Lower leg skin (tissue), 4 donors: ENCODE measurements at regions not wholly inside any gene's neighbourhood (a gene's known extent, or its start where the extent isn't known, plus 50 kb on each side); places are given as distances from the start of the nearest gene placed in this dataset.
"Not testable (repeated sequence)": the region's sequence is repeated elsewhere in the genome, so short reads cannot be mapped to it uniquely, and the experiment has no call there.

Experiments
- DNase-seq, 2 donors: peaks; one replicate each; pipeline ENCODE4 v3.0.0-alpha.2; 2019; ENCODE audit warnings: low spot score in 2 of 2
- H3K4me3 ChIP-seq: fragments of 200-600 bp; sonication (generic); 2 replicates; pipeline ENCODE4 v1.5.1; 2017; ENCODE audit warnings: mild to moderate bottlenecking, low read depth; ENCODE audit not compliant: poor library complexity, severe bottlenecking
- POLR2A ChIP-seq, 2 donors: fragments of 450-650 bp; IDR thresholded peaks; one replicate each; pipeline ENCODE4 v1.6.1; 2016 to 2017; ENCODE audit warnings: antibody characterized with exemption in 2 of 2, mild to moderate bottlenecking in 1 of 2, moderate library complexity in 1 of 2
- WGBS, 2 donors: methylation state at CpG; one replicate each; pipeline ENCODE4 v1.1.5; 2018; 5-methylcytosine and 5-hydroxymethylcytosine counted together
- intact Hi-C: fragments of 100-400 bp; cut with DNase I; formaldehyde crosslinking; loops from one replicate; pipeline ENCODE4 v1.15.0; 2023; ENCODE audit warnings: low total_unique reads
- TF ChIP-seq, protein P1 (sequence below), 3 donors: fragments of 450-650 bp; IDR thresholded peaks; one replicate each; pipeline ENCODE4 v1.5.1; 2016; ENCODE audit warnings: antibody characterized with exemption in 3 of 3, mild to moderate bottlenecking in 3 of 3, moderate library complexity in 2 of 3

DNA sequence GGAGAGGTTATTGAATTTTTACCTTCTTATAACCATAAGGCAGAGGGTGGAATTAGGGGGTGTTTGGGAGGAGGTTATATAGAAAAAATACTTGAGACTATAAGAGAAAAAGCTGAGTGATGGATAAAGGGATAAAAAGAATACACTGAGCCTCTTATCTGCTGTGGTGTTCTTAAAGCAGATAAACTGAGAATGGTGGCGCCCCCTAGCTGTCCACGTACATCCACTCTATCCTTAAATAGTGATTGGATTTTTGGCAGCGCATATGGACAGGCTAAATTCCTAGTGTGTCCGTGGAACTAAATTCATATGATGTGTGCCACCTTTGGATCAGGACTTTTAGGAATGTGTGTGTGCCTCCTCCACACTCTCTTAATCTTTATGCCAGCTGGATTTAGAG, 121.1 kb downstream of the OXSM start:
- H3K4me3 ChIP-seq: no peak overlapping the region
- no peak for DNase-seq
- TF ChIP-seq, protein P1, sequence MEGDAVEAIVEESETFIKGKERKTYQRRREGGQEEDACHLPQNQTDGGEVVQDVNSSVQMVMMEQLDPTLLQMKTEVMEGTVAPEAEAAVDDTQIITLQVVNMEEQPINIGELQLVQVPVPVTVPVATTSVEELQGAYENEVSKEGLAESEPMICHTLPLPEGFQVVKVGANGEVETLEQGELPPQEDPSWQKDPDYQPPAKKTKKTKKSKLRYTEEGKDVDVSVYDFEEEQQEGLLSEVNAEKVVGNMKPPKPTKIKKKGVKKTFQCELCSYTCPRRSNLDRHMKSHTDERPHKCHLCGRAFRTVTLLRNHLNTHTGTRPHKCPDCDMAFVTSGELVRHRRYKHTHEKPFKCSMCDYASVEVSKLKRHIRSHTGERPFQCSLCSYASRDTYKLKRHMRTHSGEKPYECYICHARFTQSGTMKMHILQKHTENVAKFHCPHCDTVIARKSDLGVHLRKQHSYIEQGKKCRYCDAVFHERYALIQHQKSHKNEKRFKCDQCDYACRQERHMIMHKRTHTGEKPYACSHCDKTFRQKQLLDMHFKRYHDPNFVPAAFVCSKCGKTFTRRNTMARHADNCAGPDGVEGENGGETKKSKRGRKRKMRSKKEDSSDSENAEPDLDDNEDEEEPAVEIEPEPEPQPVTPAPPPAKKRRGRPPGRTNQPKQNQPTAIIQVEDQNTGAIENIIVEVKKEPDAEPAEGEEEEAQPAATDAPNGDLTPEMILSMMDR (IDR thresholded peaks at IDR 0.05): no peak
- TF ChIP-seq POLR2A (IDR thresholded peaks at IDR 0.05): no peak
- WGBS, 2 donors: 74 to 75% methylated on average over 4 of the region's 4 CpGs
- intact Hi-C loops: no loop called here

DNA sequence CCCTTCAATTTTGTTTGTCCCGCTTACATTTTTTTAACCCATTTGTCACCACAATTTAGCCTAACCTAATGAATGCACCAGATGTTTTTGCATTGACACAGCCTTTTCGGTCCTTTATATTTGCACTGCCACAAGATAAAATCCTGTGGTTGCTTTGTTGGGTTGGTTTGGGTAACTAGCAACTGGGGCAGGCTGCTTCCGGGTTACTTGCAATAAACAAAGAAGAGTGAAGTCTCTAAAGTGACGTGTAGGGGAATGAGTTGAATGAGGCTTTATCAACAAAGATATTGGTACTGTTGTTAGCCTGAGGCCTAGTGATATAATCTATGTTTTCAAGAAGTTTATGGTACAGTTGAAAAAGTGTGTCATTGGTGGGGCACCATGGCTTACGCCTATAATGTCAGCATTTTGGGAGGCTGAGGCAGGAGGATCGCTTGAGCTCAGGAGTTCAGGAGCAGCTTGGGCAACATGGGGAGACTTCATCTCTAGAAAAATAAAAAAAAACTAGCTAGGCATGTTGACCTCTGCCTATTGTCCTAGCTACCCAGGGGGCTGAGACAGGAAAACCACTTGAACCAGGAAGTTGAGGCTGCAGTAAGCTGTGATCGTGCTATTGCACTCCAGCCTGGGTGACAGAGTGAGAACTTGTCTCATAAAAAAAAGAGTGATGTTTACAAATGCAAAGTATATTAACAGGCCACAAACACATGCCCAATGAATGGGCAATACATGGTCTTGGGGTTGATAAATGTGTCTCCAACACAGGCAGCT, 121.8 kb downstream of the OXSM start:
- DNase-seq: no peak
- intact Hi-C loops: no loop called here

DNA sequence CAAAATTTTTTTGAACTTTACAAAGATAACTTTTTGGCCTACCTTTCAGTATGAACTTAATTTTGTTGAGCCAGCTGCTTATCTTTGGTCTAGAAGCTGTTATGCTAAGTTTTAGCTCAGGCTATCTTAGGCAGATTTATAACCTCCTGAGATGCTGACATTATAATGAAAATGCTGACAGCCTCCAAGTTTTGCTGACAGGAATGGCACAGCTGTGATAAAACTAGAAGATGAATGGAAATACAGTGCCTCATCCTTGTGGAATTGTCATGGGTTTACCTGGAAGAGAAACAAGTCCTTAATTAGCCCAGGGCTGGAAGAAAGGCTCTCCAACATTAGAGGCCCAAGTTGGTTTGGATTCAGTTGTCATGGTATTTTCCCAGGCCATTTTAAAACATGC, 123.3 kb downstream of the OXSM start:
- H3K4me3 ChIP-seq: no peak overlapping the region
- no peak for DNase-seq
- intact Hi-C loops: no loop called here
- TF ChIP-seq POLR2A (IDR thresholded peaks at IDR 0.05): no peak
- TF ChIP-seq, protein P1 (IDR thresholded peaks at IDR 0.05): no peak

More for the DNA sequence above, 121.8 kb downstream of the OXSM start:
- no peak for TF ChIP-seq POLR2A (IDR thresholded peaks at IDR 0.05)
- TF ChIP-seq, protein P1 (IDR thresholded peaks at IDR 0.05): no peak
- H3K4me3 ChIP-seq: no peak overlapping the region
- WGBS, 2 donors: 84 to 92% methylated on average over 7 of the region's 7 CpGs

DNA sequence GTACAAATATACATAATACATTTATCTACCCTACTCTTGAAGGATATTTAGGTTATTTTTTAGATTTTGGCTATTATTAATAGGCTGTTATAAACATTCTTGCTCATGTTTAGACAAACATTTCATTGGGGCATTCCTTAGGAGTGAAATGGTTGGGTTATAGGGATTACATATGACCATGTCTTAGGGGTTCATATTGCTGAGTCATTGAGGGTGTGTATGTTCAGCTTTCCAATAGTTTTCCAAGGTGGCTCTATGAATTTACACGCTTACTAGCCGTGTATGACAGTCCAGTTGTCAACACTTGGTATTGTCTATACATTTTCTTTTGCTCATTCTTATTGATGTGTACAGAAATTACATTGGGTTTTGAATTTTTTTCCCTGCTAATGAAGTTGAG, 125.8 kb downstream of the OXSM start:
- TF ChIP-seq, protein P1 (IDR thresholded peaks at IDR 0.05): no peak
- TF ChIP-seq POLR2A (IDR thresholded peaks at IDR 0.05): no peak
- DNase-seq: no peak
- intact Hi-C loops: no loop called here
- WGBS, 2 donors: 88 to 94% methylated on average over 2 of the region's 2 CpGs
- H3K4me3 ChIP-seq: no peak overlapping the region

DNA sequence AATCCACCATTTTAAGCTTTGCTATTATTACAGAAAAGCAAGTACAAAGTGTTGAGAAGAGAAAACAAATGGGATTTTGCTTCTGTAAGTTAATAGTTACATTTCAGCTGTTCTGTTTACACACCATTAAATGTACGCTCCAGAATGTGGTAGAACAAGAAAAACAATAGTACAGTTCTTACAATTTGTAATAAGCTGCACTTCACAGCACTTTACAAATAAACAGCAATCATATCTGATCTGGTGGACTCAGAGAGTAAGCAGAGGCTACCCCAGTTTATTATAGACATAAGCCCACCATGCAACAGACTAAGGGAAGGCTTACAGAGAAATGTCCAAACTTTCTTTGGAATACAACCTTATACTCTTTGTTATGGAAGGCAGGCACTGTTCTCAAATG, 126.4 kb downstream of the OXSM start:
- TF ChIP-seq POLR2A (IDR thresholded peaks at IDR 0.05): no peak
- TF ChIP-seq, protein P1 (IDR thresholded peaks at IDR 0.05): no peak
- intact Hi-C loops: no loop called here
- no peak overlapping the region for H3K4me3 ChIP-seq

DNA sequence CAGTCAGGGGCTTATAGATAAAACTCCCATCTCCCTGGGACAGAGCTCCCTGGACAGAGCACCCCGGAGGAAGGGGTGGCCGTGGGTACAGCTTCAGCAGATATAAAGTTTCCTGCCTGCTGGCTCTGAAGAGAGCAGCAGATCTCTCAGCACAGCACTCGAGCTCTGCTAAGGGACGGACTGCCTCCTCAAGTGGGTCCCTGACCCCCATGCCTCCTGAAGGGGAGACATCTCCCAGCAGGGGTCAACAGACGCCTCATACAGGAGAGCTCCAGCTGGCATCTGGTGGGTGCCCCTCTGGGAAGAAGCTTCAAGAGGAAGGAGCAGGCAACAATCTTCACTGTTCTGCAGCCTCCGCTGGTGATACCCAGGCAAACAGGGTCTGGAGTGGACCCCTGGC, 142.1 kb downstream of the OXSM start:
- intact Hi-C loops, H3K4me3 ChIP-seq, DNase-seq: not testable (repeated sequence)
- WGBS, 2 donors: 81 to 98% methylated on average over 4 to 6 of the region's 6 CpGs

More for the DNA sequence above, 126.4 kb downstream of the OXSM start:
- 0 to 18% methylated on average over 1 of the region's 1 CpG for WGBS, 2 donors
- no peak for DNase-seq
